D341Med (cell line): ENCODE measurements at regions not wholly inside any gene's neighbourhood (a gene's known extent, or its start where the extent isn't known, plus 50 kb on each side); places are given as distances from the start of the nearest gene placed in this dataset.
"Not testable (repeated sequence)": the region's sequence is repeated elsewhere in the genome, so short reads cannot be mapped to it uniquely, and the experiment has no call there.

Source experiments
- DNase-seq: peaks from one replicate; pipeline ENCODE4 v3.0.0; 2012; ENCODE audit warnings: low spot score

- DNase-seq: no peak
Measured at GRCh38 chr5:36390640-36391039, 88.9 kb upstream of the RANBP3L start.

- DNase-seq: no peak
Measured at GRCh38 chr5:36392186-36392585, 90.5 kb upstream of the RANBP3L start.

- no peak for DNase-seq
Measured at GRCh38 chr5:36392818-36393217, 91.1 kb upstream of the RANBP3L start.

- no peak for DNase-seq
Measured at GRCh38 chr5:36393656-36394428, 92.1 kb upstream of the RANBP3L start.

DNA sequence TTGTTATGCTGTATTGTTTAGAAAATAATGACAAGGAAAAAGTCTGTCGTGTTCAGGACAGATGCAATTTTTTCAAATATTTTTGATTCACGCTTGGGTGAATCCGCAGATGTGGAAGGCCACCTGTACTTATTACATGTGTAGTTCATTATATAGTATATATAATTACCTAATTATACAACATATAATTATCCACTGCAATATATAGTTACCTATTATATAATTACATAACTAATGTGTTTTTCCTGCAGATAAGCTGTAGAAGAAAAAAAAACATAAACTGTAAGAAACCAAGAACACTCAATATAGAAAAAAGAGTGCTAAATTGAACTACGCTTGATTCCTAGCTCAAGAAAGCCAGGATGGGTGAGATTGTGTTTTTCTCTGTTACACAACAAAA lies 93.6 kb upstream of the RANBP3L start:
- DNase-seq: no peak

- DNase-seq: not testable (repeated sequence)
Measured at GRCh38 chr5:36395947-36396346, 94.2 kb upstream of the RANBP3L start.

DNA sequence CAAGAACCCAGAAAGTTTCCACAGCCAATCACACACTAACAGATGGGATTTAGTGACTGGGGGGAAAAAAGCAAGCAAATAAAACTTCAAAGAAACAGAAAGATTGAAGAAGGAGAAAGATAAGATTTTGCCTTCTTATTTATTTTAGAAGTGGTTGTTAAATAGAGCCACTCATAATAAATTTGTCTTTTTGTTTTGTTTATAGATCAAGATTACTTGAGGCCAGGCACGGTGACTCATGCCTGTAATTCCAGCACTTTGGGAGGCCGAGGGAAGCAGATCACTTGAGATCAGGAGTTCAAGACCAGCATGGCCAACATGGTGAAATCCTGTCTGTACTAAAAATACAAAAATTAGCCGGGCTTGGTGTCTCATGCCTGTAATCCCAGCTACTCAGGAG lies 94.9 kb upstream of the RANBP3L start:
- no peak for DNase-seq

GRCh38 chr5:36397901-36398536 lies 96.3 kb upstream of the RANBP3L start:
- DNase-seq: peak; percentile 37

- no peak for DNase-seq
Measured at GRCh38 chr5:36402512-36402906, 100.8 kb upstream of the RANBP3L start.

GRCh38 chr5:36403632-36404311 lies 102.1 kb upstream of the RANBP3L start:
- DNase-seq: peak; percentile 41

- DNase-seq: no peak
Measured at GRCh38 chr5:36406023-36406422, 104.3 kb upstream of the RANBP3L start.

- no peak for DNase-seq
Measured at GRCh38 chr5:36407396-36407795, 105.7 kb upstream of the RANBP3L start.

DNA sequence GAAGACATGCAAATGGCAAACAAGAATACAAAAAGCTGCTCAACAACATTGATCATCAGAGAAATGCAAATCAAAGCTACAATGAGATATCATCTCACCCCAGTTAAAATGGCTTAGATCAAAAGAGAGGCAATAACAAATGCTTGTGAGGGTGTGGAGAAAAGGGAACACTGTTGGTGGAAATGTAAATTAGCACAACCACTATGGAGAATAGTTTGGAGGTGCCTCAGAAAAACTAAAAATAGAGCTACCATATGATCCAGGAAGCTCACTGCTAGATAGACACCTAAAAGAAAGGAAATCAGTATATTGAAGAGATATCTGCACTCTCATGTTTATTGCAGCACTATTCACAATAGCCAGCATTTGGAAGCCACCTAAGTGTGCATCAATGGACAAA lies 108.0 kb upstream of the RANBP3L start:
- DNase-seq: not testable (repeated sequence)

DNA sequence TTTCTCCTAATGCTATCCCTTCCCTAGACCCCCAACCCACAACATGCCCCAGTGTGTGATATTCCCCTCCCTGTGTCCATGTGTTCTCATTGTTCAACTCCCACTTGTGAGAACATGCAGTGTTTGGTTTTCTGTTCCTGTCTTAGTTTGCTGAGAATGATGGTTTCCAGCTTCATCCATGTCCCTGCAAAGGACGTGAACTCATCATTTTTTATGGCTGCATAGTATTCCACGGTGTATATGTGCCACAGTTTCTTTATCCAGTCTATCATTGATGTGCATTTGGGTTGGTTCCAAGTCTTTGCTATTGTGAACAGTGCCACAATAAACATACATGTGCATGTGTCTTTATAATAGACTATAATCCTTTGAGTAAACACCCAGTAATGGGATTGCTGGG lies 109.0 kb upstream of the RANBP3L start:
- DNase-seq: not testable (repeated sequence)

- no peak for DNase-seq
Measured at GRCh38 chr5:36414869-36415282, 113.2 kb upstream of the RANBP3L start.

GRCh38 chr5:36416605-36417004 lies 114.9 kb upstream of the RANBP3L start:
- no peak for DNase-seq

DNA sequence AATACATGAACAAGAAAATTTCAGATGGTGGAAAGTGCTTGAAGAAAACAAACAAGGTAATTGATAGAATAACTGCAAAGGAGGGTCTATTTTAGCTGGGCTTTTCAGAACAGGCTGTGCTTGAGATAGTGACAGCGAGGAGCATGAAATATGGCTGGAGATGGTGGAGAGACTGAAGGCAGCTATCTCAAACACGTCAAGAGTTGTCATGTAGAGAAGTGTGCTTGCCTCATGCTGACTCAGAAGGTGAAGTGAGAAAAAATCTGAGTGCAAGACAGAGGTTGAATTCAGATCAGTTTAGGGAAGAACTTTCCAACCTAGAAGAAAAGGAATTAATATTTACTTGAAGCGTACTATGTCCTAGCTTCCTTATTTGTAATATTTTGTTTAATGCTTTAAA lies 115.5 kb upstream of the RANBP3L start:
- no peak for DNase-seq

- no peak for DNase-seq
Measured at GRCh38 chr5:36417668-36418067, 116.0 kb upstream of the RANBP3L start.

- DNase-seq: no peak
Measured at GRCh38 chr5:36418152-36418979, 116.7 kb upstream of the RANBP3L start.

- no peak for DNase-seq
Measured at GRCh38 chr5:36421256-36421655, 119.6 kb upstream of the RANBP3L start.

- DNase-seq: no peak
Measured at GRCh38 chr5:36422952-36423351, 121.2 kb upstream of the RANBP3L start.

DNA sequence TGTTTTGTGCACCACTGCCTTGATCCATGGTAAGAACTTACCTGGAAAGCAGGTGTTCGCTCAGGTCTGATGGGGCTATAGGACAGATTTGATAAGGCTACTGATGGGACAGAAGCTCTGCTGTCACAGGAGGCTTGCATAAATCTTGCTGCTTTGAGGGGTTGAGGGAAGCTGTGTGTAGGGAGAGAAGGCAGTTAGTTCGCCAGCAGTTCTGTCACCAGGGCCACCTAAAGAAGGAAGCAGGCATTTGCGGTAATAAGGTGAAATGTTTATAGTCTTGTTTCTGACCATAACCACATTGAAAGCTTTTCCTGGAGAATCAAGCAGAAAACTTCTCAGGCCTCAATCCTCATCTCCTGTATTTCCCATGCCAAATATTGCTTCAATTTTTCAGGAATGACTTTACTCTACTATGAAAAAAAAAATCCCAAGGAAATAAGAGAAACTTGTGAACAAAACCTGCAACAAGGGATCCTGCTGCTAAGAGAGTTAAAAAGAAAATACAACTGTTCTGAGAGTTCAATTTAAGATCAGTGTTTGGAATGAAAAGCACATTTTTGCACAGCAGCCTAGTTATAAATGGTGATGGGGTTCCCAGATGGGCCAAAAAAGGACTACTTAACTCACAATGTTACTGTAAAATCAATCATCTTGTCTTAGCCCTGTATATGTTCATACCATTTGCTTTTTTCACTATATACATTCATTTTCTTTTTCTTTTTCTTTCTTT lies 122.0 kb upstream of the RANBP3L start:
- DNase-seq: no peak
